GM23338 (cell line): ENCODE measurements at regions not wholly inside any gene's neighbourhood (a gene's known extent, or its start where the extent isn't known, plus 50 kb on each side); places are given as distances from the start of the nearest gene placed in this dataset.

ENCODE experiments used
- ATAC-seq: fragments of 200-7000 bp; cut with Tn5 transposase; 3 replicates; pipeline ENCODE4 v1.9.1; 2020
- DNase-seq: peaks from one replicate; pipeline ENCODE4 v3.0.0-alpha.2; 2015; ENCODE audit warnings: low spot score
- H2AFZ ChIP-seq: fragments of 200-600 bp; sonication (generic); 2 replicates; pipeline ENCODE4 v1.8.0; 2016; ENCODE audit warnings: antibody characterized with exemption, mild to moderate bottlenecking, moderate library complexity
- H3F3A ChIP-seq: fragments of 200-600 bp; sonication (generic); replicated peaks from 2 replicates; pipeline ENCODE4 v1.8.0; 2017; ENCODE audit warnings: antibody characterized with exemption, mixed run types, low read depth
- H3K27ac ChIP-seq: fragments of 200-600 bp; sonication (generic); 2 replicates; pipeline ENCODE4 v1.6.1; 2016; ENCODE audit warnings: low read depth
- H3K27me3 ChIP-seq: fragments of 200-600 bp; sonication (generic); 2 replicates; pipeline ENCODE4 v1.8.0; 2016; ENCODE audit warnings: mild to moderate bottlenecking, mixed run types, moderate library complexity; ENCODE audit not compliant: insufficient read depth
- H3K36me3 ChIP-seq: fragments of 200-600 bp; sonication (generic); 2 replicates; pipeline ENCODE4 v1.8.0; 2016; ENCODE audit warnings: mild to moderate bottlenecking; ENCODE audit not compliant: insufficient read depth
- H3K4me1 ChIP-seq: fragments of 200-600 bp; sonication (generic); 2 replicates; pipeline ENCODE4 v1.8.0; 2016; ENCODE audit warnings: mild to moderate bottlenecking, moderate library complexity; ENCODE audit not compliant: insufficient read depth
- H3K4me2 ChIP-seq: fragments of 200-600 bp; sonication (generic); 2 replicates; pipeline ENCODE4 v1.7.1; 2017; ENCODE audit warnings: mixed run types
- H3K4me3 ChIP-seq: fragments of 200-600 bp; sonication (generic); 2 replicates; pipeline ENCODE4 v1.6.1; 2016; ENCODE audit warnings: mixed run types
- H3K79me2 ChIP-seq: fragments of 200-600 bp; sonication (generic); replicated peaks from 2 replicates; pipeline ENCODE4 v1.8.0; 2017; ENCODE audit warnings: mild to moderate bottlenecking; ENCODE audit not compliant: insufficient read depth
- H3K9me2 ChIP-seq: fragments of 200-600 bp; sonication (generic); 2 replicates; pipeline ENCODE4 v1.8.0; 2017; ENCODE audit not compliant: insufficient read depth
- H4K20me1 ChIP-seq: fragments of 200-600 bp; sonication (generic); replicated peaks from 2 replicates; pipeline ENCODE4 v1.8.0; 2017; ENCODE audit warnings: mild to moderate bottlenecking; ENCODE audit not compliant: insufficient read depth
- H3K27ac Mint-ChIP-seq: 2 replicates; pipeline ENCODE4 v1.8.0; 2020; ENCODE audit warnings: inconsistent platforms, mild to moderate bottlenecking, moderate library complexity, mixed read lengths
- H3K27me3 Mint-ChIP-seq: 3 replicates; pipeline ENCODE4 v1.8.0; 2022; ENCODE audit warnings: low read depth, mild to moderate bottlenecking, moderate library complexity, mixed read lengths, inconsistent platforms; ENCODE audit not compliant: insufficient read depth, poor library complexity
- H3K36me3 Mint-ChIP-seq: 3 replicates; pipeline ENCODE4 v1.8.0; 2021; ENCODE audit warnings: low read depth, mild to moderate bottlenecking, inconsistent platforms, moderate library complexity, mixed read lengths
- H3K4me1 Mint-ChIP-seq: 3 replicates; pipeline ENCODE4 v1.8.0; 2020; ENCODE audit warnings: mild to moderate bottlenecking, inconsistent platforms, mixed read lengths
- H3K4me3 Mint-ChIP-seq: 3 replicates; pipeline ENCODE4 v1.8.0; 2021; ENCODE audit warnings: moderate library complexity, mild to moderate bottlenecking, inconsistent platforms, mixed read lengths
- H3K9me3 Mint-ChIP-seq: 3 replicates; pipeline ENCODE4 v1.8.0; 2020; ENCODE audit warnings: moderate library complexity, mild to moderate bottlenecking, inconsistent platforms, mixed read lengths
- CREB1 ChIP-seq: fragments of 250-450 bp; sonication (Bioruptor Pico); IDR thresholded peaks from 2 replicates; pipeline ENCODE4 v1.5.0; 2020; ENCODE audit warnings: low read depth, mild to moderate bottlenecking, moderate library complexity
- CTCF ChIP-seq, 2 experiments: fragments of 200-600 bp in 1 of 2; sonication (generic) in 1 of 2; conservative IDR thresholded peaks; 2 replicates each; pipeline versions ENCODE4 v1.5.1 to v1.6.1; 2016 to 2017; ENCODE audit warnings: antibody characterized with exemption in 2 of 2, low read depth in 2 of 2, mild to moderate bottlenecking in 2 of 2, moderate library complexity in 1 of 2
- ETS1 ChIP-seq: IDR thresholded peaks from 2 replicates; pipeline ENCODE4 v1.6.1; 2016; ENCODE audit warnings: antibody characterized with exemption
- EZH2 ChIP-seq: fragments of 200-600 bp; sonication (generic); IDR thresholded peaks from one replicate; pipeline ENCODE4 v1.8.0; 2017; ENCODE audit warnings: antibody characterized with exemption, mild to moderate bottlenecking, low read depth; ENCODE audit not compliant: unreplicated experiment
- EZH2phosphoT487 ChIP-seq: fragments of 200-600 bp; sonication (generic); IDR thresholded peaks from one replicate; pipeline ENCODE4 v1.8.1; 2018; ENCODE audit warnings: antibody characterized with exemption; ENCODE audit not compliant: unreplicated experiment
- JUNB ChIP-seq: IDR thresholded peaks from one replicate; pipeline ENCODE4 v1.6.1; 2016; ENCODE audit warnings: antibody characterized with exemption; ENCODE audit not compliant: unreplicated experiment
- NANOG ChIP-seq: IDR thresholded peaks from 2 replicates; pipeline ENCODE4 v1.6.1; 2016; ENCODE audit warnings: antibody characterized with exemption, borderline replicate concordance
- POLR2AphosphoS5 ChIP-seq: IDR thresholded peaks from 2 replicates; pipeline ENCODE4 v1.6.1; 2016; ENCODE audit warnings: antibody characterized with exemption, low read depth
- REST ChIP-seq: IDR thresholded peaks from one replicate; pipeline ENCODE4 v1.6.1; 2018; ENCODE audit warnings: antibody characterized with exemption; ENCODE audit not compliant: unreplicated experiment
- STAT1 ChIP-seq: IDR thresholded peaks from one replicate; pipeline ENCODE4 v1.6.1; 2016; ENCODE audit warnings: antibody characterized with exemption; ENCODE audit not compliant: unreplicated experiment
- ZNF114 ChIP-seq: fragments of 250-450 bp; sonication (Bioruptor Pico); IDR thresholded peaks from 2 replicates; pipeline ENCODE4 v1.5.0; 2020; ENCODE audit warnings: mild to moderate bottlenecking, moderate library complexity
- ZNF331 ChIP-seq: fragments of 250-450 bp; sonication (Bioruptor Pico); IDR thresholded peaks from 2 replicates; pipeline ENCODE4 v1.5.0; 2020; ENCODE audit warnings: low read depth, mild to moderate bottlenecking, moderate library complexity
- ZNF462 ChIP-seq: fragments of 250-450 bp; sonication (Bioruptor Pico); IDR thresholded peaks from 2 replicates; pipeline ENCODE4 v1.5.0; 2020; ENCODE audit warnings: mild to moderate bottlenecking, moderate library complexity

GRCh38 chr4:189029976-189030504 is 890.8 kb downstream of the TRIML1 start:
- Mint-ChIP-seq H3K4me1 (peaks cover 6% of the 10 kb centered on the region; the same call in 2 of the 3 replicates), H3K27me3 (peaks cover 3% of the 10 kb centered on the region), H3K4me3 (no peak overlapping the region), H3K9me3 (no peaks in the 10 kb centered on the region), H3K27ac (no peak overlapping the region), H3K36me3 (no peaks in the 10 kb centered on the region)
- no peaks in the 10 kb centered on the region for H3K27me3 ChIP-seq
- TF ChIP-seq ZNF331 (CRISPR knock-in tag) (no peak), ZNF462 (CRISPR knock-in tag) (no peak), NANOG (no peak), CREB1 (CRISPR knock-in tag) (no peak), POLR2AphosphoS5 (no peak), REST (no peak), JUNB (no peak), STAT1 (no peak), ZNF114 (no peak), EZH2 (no peak), EZH2phosphoT487 (no peak), CTCF (conservative IDR thresholded peaks at IDR 0.05; ENCODE audit: low read depth in 2 of 2) (no peak), ETS1 (no peak)
- peaks cover 10% of the 10 kb centered on the region; the same call in 1 of the 2 replicates for H3K9me2 ChIP-seq
- no peaks in the 10 kb centered on the region for H3F3A ChIP-seq
- no peaks in the 10 kb centered on the region for H3K79me2 ChIP-seq
- no peaks in the 10 kb centered on the region for H3K36me3 ChIP-seq
- ATAC-seq (no peak), DNase-seq (no peak)
- no peak overlapping the region for H3K4me2 ChIP-seq
- H4K20me1 ChIP-seq = no peaks in the 10 kb centered on the region
- H3K4me3 ChIP-seq = no peak overlapping the region
- no peak overlapping the region for H3K27ac ChIP-seq
- H2AFZ ChIP-seq = no peak overlapping the region
- H3K4me1 ChIP-seq = no peaks in the 10 kb centered on the region
